PFSK-1 (cell line): ENCODE measurements at regions not wholly inside any gene's neighbourhood (a gene's known extent, or its start where the extent isn't known, plus 50 kb on each side); places are given as distances from the start of the nearest gene placed in this dataset.

ENCODE experiments used
- FOXP2 ChIP-seq: optimal IDR thresholded peaks from 2 replicates; pipeline ENCODE3; 2011; ENCODE audit warnings: borderline replicate concordance, control low read depth, inconsistent platforms; ENCODE audit not compliant: insufficient read depth; ENCODE audit errors: extremely low read length, extremely low read depth
- POLR2AphosphoS5 ChIP-seq: IDR thresholded peaks from 2 replicates; pipeline ENCODE4 v1.6.1; 2012; ENCODE audit warnings: low read depth, mild to moderate bottlenecking, control low read depth, low read length, moderate library complexity
- SIN3A ChIP-seq: IDR thresholded peaks from 2 replicates; pipeline ENCODE4 v1.6.1; 2012; ENCODE audit warnings: mild to moderate bottlenecking, low read length, moderate library complexity, borderline replicate concordance; ENCODE audit not compliant: insufficient read depth
- TAF1 ChIP-seq: IDR thresholded peaks from 2 replicates; pipeline ENCODE4 v1.6.1; 2012; ENCODE audit warnings: low read length, control low read depth, borderline replicate concordance; ENCODE audit not compliant: insufficient read depth
- TF ChIP-seq, protein P1 (sequence below), 2 experiments: IDR thresholded peaks; 2 replicates each; pipeline versions ENCODE4 v1.6.1 to v1.8.0; 2011 to 2012; ENCODE audit warnings: low read depth in 2 of 2, low read length in 2 of 2, control low read depth in 1 of 2, inconsistent platforms in 1 of 2, mild to moderate bottlenecking in 1 of 2, moderate library complexity in 1 of 2; ENCODE audit not compliant: insufficient read depth in 1 of 2

DNA sequence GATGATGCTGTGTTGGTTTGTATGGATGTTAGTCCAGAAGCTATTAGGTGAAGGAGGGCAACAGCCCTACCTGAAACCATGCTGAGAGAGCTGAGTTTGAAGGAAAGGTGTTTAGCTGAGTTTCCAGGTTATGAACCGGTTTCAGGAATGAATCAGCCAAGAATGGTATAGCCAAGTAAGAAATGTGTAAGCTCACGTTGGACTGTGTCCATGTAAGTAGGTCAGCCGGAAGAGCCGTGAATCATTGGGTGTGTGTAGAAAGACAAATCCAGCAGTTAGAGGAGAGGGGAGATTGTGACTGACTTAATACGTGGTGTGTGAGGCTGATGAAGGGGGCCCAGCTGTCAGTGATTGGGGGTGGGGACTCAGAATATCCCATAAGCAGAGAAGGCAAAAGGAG, 77.2 kb upstream of the SPIN4 start:
- TF ChIP-seq TAF1 (no peak), SIN3A (no peak), FOXP2 (no peak), POLR2AphosphoS5 (no peak)
- TF ChIP-seq, protein P1, sequence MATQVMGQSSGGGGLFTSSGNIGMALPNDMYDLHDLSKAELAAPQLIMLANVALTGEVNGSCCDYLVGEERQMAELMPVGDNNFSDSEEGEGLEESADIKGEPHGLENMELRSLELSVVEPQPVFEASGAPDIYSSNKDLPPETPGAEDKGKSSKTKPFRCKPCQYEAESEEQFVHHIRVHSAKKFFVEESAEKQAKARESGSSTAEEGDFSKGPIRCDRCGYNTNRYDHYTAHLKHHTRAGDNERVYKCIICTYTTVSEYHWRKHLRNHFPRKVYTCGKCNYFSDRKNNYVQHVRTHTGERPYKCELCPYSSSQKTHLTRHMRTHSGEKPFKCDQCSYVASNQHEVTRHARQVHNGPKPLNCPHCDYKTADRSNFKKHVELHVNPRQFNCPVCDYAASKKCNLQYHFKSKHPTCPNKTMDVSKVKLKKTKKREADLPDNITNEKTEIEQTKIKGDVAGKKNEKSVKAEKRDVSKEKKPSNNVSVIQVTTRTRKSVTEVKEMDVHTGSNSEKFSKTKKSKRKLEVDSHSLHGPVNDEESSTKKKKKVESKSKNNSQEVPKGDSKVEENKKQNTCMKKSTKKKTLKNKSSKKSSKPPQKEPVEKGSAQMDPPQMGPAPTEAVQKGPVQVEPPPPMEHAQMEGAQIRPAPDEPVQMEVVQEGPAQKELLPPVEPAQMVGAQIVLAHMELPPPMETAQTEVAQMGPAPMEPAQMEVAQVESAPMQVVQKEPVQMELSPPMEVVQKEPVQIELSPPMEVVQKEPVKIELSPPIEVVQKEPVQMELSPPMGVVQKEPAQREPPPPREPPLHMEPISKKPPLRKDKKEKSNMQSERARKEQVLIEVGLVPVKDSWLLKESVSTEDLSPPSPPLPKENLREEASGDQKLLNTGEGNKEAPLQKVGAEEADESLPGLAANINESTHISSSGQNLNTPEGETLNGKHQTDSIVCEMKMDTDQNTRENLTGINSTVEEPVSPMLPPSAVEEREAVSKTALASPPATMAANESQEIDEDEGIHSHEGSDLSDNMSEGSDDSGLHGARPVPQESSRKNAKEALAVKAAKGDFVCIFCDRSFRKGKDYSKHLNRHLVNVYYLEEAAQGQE (IDR thresholded peaks at IDR 0.05; ENCODE audit: insufficient read depth in 1 of 2, low read depth in 2 of 2, low read length in 2 of 2), result no peak

DNA sequence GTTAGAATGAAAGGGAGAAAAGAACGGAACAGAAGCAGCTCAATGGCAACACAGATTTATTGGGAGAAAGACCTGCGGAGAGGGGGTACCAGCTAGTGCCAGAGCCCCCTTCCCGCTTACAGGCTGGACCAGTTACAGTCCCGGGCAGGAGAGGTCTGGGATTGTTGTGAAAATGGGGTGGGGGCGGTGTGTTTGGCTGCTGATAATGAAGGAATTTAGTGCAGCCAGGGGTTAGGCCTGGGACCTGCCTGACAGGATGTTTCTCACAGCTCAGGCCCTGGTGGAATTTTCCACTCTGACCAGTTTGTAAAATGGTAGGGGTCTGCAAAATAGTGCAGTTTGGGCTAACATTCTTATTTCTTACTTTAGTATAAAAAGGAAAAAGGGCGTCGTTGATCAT, 75.4 kb upstream of the SPIN4 start:
- TF ChIP-seq, protein P1 (IDR thresholded peaks at IDR 0.05; ENCODE audit: insufficient read depth in 1 of 2, low read depth in 2 of 2, low read length in 2 of 2), result no peak
- TF ChIP-seq POLR2AphosphoS5, result no peak
- no peak for TF ChIP-seq FOXP2
- TF ChIP-seq SIN3A, result no peak
- TF ChIP-seq TAF1, result no peak

DNA sequence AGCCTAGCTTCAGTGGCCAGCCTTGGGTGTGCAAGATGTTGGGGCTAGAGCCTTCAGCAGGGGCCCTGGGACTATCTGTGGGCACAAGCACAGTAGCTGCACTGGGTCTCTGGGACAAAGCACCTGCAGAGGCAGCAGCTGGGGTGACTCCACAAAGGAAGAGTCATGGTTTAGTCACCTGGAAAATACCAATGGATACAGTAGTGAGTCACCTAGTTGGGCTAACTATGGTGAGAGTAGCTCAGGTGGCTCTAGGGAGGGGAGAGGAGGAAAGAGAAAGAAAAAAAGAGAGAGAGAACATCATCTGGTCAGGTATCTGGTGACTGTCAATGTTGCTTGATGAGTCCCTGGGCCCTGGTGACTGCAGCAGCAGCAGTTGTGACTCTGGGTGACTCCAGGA, 72.9 kb upstream of the SPIN4 start:
- TF ChIP-seq TAF1 (no peak), FOXP2 (no peak), SIN3A (no peak), POLR2AphosphoS5 (no peak)
- TF ChIP-seq, protein P1 (IDR thresholded peaks at IDR 0.05; ENCODE audit: insufficient read depth in 1 of 2, low read depth in 2 of 2, low read length in 2 of 2), result no peak

DNA sequence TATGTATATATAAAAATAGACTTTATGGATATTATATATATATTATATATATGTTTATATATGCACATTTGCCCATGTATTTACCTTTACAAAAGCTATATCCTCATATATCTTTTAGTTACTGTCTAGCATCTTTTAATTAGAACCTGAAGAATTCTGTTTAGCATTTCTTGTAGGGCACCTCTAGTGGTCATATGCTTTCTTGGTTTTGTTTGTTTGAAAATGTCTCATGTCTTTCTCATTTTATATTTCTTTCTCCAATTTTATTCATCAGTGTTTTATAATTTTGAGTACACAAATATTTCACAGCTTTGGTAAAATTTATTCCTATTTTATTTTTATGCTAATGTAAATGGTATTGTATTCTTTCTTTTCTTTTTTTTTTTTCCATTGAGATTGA, 70.3 kb upstream of the SPIN4 start:
- TF ChIP-seq SIN3A (no peak), TAF1 (no peak), FOXP2 (no peak)

DNA sequence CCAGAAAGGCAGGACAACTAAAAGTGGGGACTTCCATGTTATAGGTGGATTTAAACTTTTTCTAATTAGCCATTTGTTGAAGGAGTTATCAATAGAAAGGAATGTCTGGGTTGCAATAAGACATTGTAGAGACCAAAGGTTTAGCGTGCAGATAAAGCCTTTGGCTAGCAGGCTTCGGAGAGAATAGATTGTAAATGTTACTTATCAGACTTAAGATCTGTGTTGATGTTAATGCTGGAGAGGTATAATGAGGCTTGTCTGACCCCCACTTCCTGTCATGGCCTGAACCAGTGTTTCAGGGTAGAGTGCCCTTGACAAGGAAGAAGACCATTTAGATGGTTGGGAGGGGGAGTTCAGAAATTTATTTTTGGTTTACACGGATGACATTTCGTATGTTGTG, 67.1 kb upstream of the SPIN4 start:
- no peak for TF ChIP-seq FOXP2
- no peak for TF ChIP-seq POLR2AphosphoS5
- TF ChIP-seq, protein P1 (IDR thresholded peaks at IDR 0.05; ENCODE audit: insufficient read depth in 1 of 2, low read depth in 2 of 2, low read length in 2 of 2), result no peak
- no peak for TF ChIP-seq SIN3A
